NB4 (cell line): ENCODE measurements at regions not wholly inside any gene's neighbourhood (a gene's known extent, or its start where the extent isn't known, plus 50 kb on each side); places are given as distances from the start of the nearest gene placed in this dataset.

Source experiments
- DNase-seq: peaks from one replicate; pipeline ENCODE4 v3.0.0; 2010; ENCODE audit warnings: low read depth
- H3K4me3 ChIP-seq: one replicate; pipeline ENCODE4 v1.5.1; 2011; ENCODE audit warnings: mild to moderate bottlenecking, low read depth, low read length, moderate library complexity
- CTCF ChIP-seq: IDR thresholded peaks from one replicate; pipeline ENCODE4 v1.5.1; 2012; ENCODE audit warnings: low read depth, low read length
- MAX ChIP-seq: IDR thresholded peaks from 2 replicates; pipeline ENCODE4 v1.6.1; 2011; ENCODE audit warnings: low read depth, low read length
- MYC ChIP-seq: IDR thresholded peaks from 2 replicates; pipeline ENCODE4 v1.6.1; 2011; ENCODE audit warnings: low read depth, low read length
- POLR2A ChIP-seq: IDR thresholded peaks from 2 replicates; pipeline ENCODE4 v1.6.1; 2011; ENCODE audit warnings: mild to moderate bottlenecking; ENCODE audit not compliant: insufficient read length; ENCODE audit errors: extremely low read depth

GRCh38 chr4:55018521-55018920 is 106.9 kb downstream of the KDR start:
- no peak for DNase-seq
- no peak for TF ChIP-seq MYC
- no peak for TF ChIP-seq CTCF
- no peak for TF ChIP-seq MAX
- no peak for TF ChIP-seq POLR2A

GRCh38 chr4:55017406-55017805 is 108.0 kb downstream of the KDR start:
- TF ChIP-seq MYC (no peak), MAX (no peak), POLR2A (no peak), CTCF (no peak)
- H3K4me3 ChIP-seq: no peak overlapping the region
- DNase-seq: no peak

More at GRCh38 chr4:55018521-55018920, 106.9 kb downstream of the KDR start:
- no peak overlapping the region for H3K4me3 ChIP-seq

- H3K4me3 ChIP-seq: no peak overlapping the region
- no peak for DNase-seq
- no peak for TF ChIP-seq POLR2A
Measured at GRCh38 chr4:55016131-55016530, 109.3 kb downstream of the KDR start.

GRCh38 chr4:55014876-55015275 is 110.5 kb downstream of the KDR start:
- TF ChIP-seq MAX: no peak
- TF ChIP-seq POLR2A: no peak
- no peak for TF ChIP-seq MYC
- TF ChIP-seq CTCF: no peak
- no peak overlapping the region for H3K4me3 ChIP-seq
- no peak for DNase-seq

- H3K4me3 ChIP-seq: no peak overlapping the region
- no peak for TF ChIP-seq MYC
- no peak for TF ChIP-seq POLR2A
- TF ChIP-seq CTCF: no peak
- TF ChIP-seq MAX: no peak
- DNase-seq: no peak
Measured at GRCh38 chr4:55013431-55013955, 111.9 kb downstream of the KDR start.

- H3K4me3 ChIP-seq: no peak overlapping the region
- TF ChIP-seq POLR2A: no peak
- TF ChIP-seq MAX: no peak
- TF ChIP-seq CTCF: no peak
- no peak for TF ChIP-seq MYC
- no peak for DNase-seq
Measured at GRCh38 chr4:55012363-55013230, 112.8 kb downstream of the KDR start.
